IPS-20b (cell line): ENCODE measurements at regions not wholly inside any gene's neighbourhood (a gene's known extent, or its start where the extent isn't known, plus 50 kb on each side); places are given as distances from the start of the nearest gene placed in this dataset.

Source experiments
- H3K27ac ChIP-seq: one replicate; pipeline ENCODE4 v1.5.1; 2013; ENCODE audit warnings: low read length
- H3K27me3 ChIP-seq: 2 replicates; pipeline ENCODE4 v1.6.1; 2013; ENCODE audit warnings: mild to moderate bottlenecking, low read length, inconsistent platforms; ENCODE audit not compliant: insufficient read depth
- H3K36me3 ChIP-seq: 2 replicates; pipeline ENCODE4 v1.6.1; 2013; ENCODE audit warnings: low read depth, mild to moderate bottlenecking, inconsistent platforms, low read length, moderate library complexity; ENCODE audit not compliant: insufficient read depth
- H3K4me1 ChIP-seq: 2 replicates; pipeline ENCODE4 v1.6.1; 2013; ENCODE audit warnings: mild to moderate bottlenecking, control low read depth, inconsistent platforms, low read length, moderate library complexity; ENCODE audit not compliant: insufficient read depth
- H3K4me3 ChIP-seq: 2 replicates; pipeline ENCODE4 v1.5.1; 2013; ENCODE audit warnings: mild to moderate bottlenecking, low read length, inconsistent platforms
- H3K9ac ChIP-seq: 2 replicates; pipeline ENCODE4 v1.6.1; 2013; ENCODE audit warnings: low read depth, mild to moderate bottlenecking, inconsistent platforms, low read length, moderate library complexity
- H3K9me3 ChIP-seq: 2 replicates; pipeline ENCODE4 v1.6.1; 2013; ENCODE audit warnings: mild to moderate bottlenecking, low read depth, low read length, inconsistent platforms; ENCODE audit not compliant: insufficient read depth

DNA sequence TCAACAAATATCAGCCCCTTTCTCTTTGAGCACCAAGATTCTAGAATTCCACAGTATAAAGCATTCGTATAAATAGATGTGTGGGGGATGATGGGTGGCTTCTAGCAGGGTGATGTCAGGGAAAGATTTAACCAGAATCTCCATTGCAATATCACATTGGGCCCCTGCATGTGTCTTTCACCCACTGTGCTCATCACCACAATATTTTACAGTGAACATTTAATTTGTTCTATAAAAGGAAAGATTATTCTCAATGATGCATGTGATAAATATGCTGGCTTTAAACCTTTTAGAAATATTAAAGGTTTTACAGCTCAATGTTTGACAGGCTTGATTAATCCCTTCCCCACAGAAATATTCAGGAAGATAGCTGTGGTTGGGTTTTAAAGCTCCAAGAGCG lies 457.8 kb upstream of the DAB1 start:
- H3K9me3 ChIP-seq, result no peaks in the 10 kb centered on the region
- no peak overlapping the region for H3K4me3 ChIP-seq
- no peak overlapping the region for H3K27ac ChIP-seq

DNA sequence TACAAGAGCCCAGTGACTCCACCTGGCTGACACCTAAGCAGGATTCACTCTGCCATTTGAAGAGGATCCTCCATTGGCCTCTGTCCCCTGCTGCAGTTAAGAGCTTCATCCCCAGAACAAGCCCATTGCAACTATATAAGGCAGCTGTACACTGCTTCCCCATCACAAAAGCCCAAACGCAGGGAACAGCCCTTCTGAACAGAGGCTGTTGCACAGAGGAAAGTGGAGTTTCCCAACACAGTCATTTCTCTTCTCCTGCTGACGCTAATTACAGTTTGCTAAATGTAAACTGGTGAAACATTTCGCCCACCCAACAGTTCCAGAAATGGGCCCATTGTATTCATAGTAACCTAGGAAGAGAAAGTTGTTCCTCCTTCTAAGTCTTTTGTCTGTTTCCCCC lies 455.8 kb upstream of the DAB1 start:
- H3K36me3 ChIP-seq, result no peaks in the 10 kb centered on the region
- no peak overlapping the region for H3K9ac ChIP-seq
- no peak overlapping the region for H3K27ac ChIP-seq
- H3K27me3 ChIP-seq, result no peaks in the 10 kb centered on the region
- H3K4me1 ChIP-seq, result no peaks in the 10 kb centered on the region; the same call in 1 of the 2 replicates
- H3K9me3 ChIP-seq, result no peaks in the 10 kb centered on the region
- H3K4me3 ChIP-seq, result no peak overlapping the region

More for the DNA sequence above, 457.8 kb upstream of the DAB1 start:
- Histone ChIP-seq H3K27me3 (no peaks in the 10 kb centered on the region), H3K36me3 (no peaks in the 10 kb centered on the region), H3K4me1 (no peaks in the 10 kb centered on the region; the same call in 1 of the 2 replicates), H3K9ac (no peak overlapping the region)

DNA sequence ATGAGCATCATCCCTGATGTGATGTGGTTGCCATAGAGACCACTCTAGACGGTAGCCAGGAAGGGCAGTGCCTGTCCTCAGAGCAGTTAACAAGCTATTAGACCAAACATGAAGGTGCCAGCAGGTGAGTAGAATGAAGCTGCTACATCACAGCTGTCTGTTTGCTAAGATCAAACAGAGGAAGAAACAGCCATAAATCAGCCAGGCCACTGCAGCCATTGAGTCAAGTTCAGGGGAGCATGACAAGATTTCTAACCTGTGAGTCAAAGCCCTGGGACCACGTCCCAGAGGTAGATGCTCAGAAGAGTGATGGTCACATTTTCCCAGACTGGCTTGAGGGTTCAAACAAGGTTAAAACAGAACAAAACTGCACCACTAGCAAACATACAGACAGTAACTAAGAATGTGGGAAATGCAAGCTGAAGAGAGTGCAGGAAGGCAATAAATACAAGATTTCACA lies 450.6 kb upstream of the DAB1 start:
- Histone ChIP-seq H3K27me3 (no peaks in the 10 kb centered on the region), H3K9ac (no peak overlapping the region), H3K4me3 (no peak overlapping the region), H3K9me3 (no peaks in the 10 kb centered on the region), H3K36me3 (no peaks in the 10 kb centered on the region), H3K4me1 (no peaks in the 10 kb centered on the region), H3K27ac (no peak overlapping the region)

DNA sequence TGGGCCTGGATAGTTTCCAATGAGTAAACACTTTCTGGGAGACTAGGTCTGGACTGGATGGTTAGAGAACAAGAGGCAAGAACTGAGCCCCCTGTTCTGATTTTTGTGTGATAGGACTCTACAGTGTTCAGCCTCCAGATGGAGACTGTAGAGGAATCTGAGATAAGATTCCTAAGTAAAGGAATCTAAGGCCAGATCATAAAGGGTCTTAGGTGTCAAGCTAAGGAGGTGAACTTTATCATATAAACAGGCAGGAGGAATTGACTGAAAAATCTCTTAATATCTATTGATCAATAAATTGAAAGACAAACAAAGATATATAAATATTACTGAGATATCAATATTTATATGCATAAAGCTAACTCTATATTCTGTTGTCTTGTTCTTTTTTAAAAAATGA lies 449.1 kb upstream of the DAB1 start:
- H3K9ac ChIP-seq, result no peak overlapping the region
- H3K27ac ChIP-seq, result no peak overlapping the region
- H3K9me3 ChIP-seq, result no peaks in the 10 kb centered on the region
- no peaks in the 10 kb centered on the region for H3K27me3 ChIP-seq
- H3K4me3 ChIP-seq, result no peak overlapping the region
- H3K4me1 ChIP-seq, result no peaks in the 10 kb centered on the region
- H3K36me3 ChIP-seq, result no peaks in the 10 kb centered on the region

DNA sequence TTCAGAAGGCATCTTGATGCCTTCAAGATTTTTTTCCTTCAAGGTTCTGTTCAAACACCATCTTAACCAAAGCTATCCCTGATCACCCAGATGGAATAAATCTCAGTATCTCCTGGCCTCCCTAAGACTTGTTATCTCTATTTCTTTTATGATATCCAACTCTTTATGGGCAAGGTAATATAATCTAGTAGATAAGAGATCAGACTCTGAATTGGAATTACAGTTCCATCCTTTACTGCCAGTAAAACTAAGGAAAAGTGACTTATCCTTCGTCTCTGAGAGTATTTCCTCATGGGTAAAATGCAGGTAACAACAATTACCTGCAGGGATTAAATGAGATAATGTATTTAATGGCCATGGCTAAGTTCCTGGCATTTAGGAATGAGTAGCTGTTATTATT lies 445.0 kb upstream of the DAB1 start:
- Histone ChIP-seq H3K9me3 (no peaks in the 10 kb centered on the region), H3K4me3 (no peak overlapping the region), H3K27me3 (no peaks in the 10 kb centered on the region), H3K4me1 (no peaks in the 10 kb centered on the region), H3K36me3 (no peaks in the 10 kb centered on the region), H3K27ac (no peak overlapping the region), H3K9ac (no peak overlapping the region)

DNA sequence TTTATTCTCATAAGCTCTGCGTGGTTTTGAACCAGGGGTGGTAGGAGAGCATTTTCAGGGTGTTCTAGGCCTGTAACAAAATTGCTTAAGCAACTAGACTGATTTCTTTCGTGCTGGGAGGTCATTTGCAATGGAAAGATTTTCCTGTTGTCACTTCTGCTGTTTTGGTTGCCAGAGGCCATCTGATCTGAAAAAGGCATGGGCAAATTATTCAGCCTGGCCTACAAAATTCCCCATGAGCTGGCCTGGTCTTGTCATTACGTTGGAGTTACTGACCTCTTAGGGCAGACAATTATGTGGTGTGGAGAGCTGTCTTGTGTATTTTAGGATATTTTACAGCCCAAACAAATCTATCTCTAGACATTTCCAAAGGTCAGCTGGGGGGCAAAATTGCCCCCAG lies 444.4 kb upstream of the DAB1 start:
- Histone ChIP-seq H3K27ac (no peak overlapping the region), H3K36me3 (no peaks in the 10 kb centered on the region), H3K4me1 (no peaks in the 10 kb centered on the region), H3K9ac (no peak overlapping the region), H3K4me3 (no peak overlapping the region), H3K9me3 (no peaks in the 10 kb centered on the region), H3K27me3 (no peaks in the 10 kb centered on the region)

DNA sequence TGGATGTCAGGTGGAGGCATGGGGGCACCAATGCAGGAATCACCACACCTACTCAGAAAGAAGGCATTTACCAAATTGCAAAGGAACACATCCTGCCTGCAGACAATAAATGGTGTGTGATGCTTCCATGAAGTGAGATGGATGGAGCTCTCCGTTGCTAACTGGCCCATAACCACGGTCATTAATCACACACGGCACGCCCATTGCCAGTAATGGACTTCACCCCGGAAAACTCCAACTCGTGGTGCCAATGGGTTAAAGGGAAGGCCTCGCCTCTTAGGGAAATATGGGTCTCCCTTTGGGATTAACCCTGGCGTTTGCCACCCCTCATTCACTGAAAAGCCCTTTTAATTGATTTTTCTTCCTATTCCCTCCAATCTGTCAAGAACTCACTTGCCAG lies 443.1 kb upstream of the DAB1 start:
- Histone ChIP-seq H3K4me1 (no peaks in the 10 kb centered on the region), H3K9me3 (no peaks in the 10 kb centered on the region), H3K27ac (no peak overlapping the region), H3K36me3 (no peaks in the 10 kb centered on the region), H3K27me3 (no peaks in the 10 kb centered on the region), H3K9ac (no peak overlapping the region), H3K4me3 (no peak overlapping the region)

DNA sequence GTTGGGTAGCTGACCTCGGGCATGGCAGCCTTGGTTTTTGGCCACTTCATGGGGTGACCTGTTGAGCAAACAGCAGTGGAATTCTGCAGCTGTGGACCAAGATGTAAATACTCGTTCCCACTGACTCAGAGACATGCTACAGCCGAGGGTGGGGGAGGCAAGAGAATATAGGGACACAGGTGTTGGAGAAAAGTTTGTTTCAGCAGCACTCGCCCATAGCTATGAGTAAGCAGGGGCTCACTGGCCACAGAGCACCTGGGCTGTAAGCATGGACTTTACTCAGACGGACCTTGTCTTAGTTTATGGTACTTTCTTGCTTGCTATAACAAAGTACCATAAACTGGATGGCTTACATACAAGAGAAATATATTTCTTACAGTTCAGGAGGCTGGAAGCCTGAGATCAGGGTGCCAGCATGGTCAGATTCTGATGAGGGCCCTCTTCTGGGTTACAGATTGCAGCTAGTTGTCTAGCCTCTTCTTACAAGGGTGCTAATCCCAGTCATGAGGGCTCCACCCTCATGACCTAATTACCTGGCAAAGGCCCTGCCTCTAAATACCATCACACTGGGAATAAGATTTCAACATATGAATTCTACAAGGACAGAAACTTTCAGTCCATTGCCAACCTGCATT lies 437.2 kb upstream of the DAB1 start:
- Histone ChIP-seq H3K4me1 (peaks cover 11% of the 10 kb centered on the region; the same call in 1 of the 2 replicates), H3K36me3 (no peaks in the 10 kb centered on the region), H3K9ac (no peak overlapping the region), H3K27me3 (no peaks in the 10 kb centered on the region), H3K9me3 (no peaks in the 10 kb centered on the region), H3K27ac (no peak overlapping the region), H3K4me3 (no peak overlapping the region)

DNA sequence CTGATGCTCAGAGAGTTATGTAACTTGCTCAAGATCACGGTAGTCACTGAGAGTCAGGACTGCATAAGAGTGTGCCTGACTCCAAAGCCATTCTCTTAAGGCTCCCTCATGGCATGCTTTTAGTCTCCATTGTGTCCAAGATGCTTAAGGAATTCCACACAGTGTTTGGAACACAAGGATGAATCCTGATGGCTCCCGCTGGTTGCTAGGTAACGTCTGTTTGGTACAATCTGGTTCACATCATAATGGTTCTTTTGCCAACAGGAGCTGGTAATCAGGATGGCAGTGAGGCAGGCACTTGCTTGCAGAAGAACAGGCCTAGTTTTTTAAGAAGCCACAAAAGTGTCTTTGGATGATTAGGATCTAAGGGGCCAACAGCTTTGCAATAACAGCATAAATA lies 436.5 kb upstream of the DAB1 start:
- no peak overlapping the region for H3K4me3 ChIP-seq
- H3K4me1 ChIP-seq, result peaks cover 11% of the 10 kb centered on the region; the same call in 1 of the 2 replicates
- H3K9ac ChIP-seq, result no peak overlapping the region
- no peaks in the 10 kb centered on the region for H3K36me3 ChIP-seq
- no peaks in the 10 kb centered on the region for H3K27me3 ChIP-seq
- no peaks in the 10 kb centered on the region for H3K9me3 ChIP-seq
- no peak overlapping the region for H3K27ac ChIP-seq

DNA sequence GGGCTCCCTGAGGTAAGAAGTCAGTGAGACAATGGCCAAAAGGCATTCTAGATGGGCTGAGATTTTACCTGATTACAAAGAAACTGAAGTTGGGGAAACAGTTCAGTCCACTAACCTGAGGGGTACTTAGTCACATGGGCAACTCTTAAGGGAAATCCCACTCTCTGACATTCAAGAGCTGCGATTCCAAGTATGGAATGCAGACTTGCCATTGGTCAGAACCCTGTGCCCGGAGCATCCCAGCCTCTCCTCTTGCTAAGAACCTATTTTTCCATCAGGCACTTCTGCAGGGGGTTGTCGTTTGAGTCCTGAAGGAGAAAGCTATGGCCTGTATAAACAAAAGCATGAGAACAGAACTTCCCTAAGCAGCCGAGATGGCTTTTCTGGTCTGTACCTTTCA lies 434.9 kb upstream of the DAB1 start:
- H3K27me3 ChIP-seq, result no peaks in the 10 kb centered on the region
- no peaks in the 10 kb centered on the region for H3K9me3 ChIP-seq
- no peak overlapping the region for H3K4me3 ChIP-seq
- no peak overlapping the region for H3K9ac ChIP-seq
- no peak overlapping the region for H3K27ac ChIP-seq
- peaks cover 11% of the 10 kb centered on the region; the same call in 1 of the 2 replicates for H3K4me1 ChIP-seq
- H3K36me3 ChIP-seq, result no peaks in the 10 kb centered on the region

DNA sequence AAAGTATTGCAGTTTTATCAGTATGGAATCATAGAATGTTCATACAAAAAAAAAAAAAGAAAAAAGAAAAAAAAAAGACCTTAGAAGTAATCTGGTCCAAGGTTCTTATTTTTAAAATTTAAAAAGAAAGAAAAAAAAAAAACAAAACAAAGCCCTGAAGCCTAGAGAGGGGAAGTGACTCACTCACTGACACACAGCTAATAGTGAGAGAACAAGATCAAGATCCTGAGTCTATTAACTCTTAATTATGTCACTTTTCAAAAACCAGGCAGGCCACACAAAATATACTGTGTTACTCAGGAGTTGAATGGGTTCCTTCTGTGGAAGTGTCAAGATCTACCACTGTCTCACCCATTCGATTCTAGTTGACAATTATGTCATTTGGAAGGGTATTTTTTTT lies 433.9 kb upstream of the DAB1 start:
- Histone ChIP-seq H3K27ac (no peak overlapping the region), H3K4me3 (no peak overlapping the region), H3K9me3 (no peaks in the 10 kb centered on the region), H3K4me1 (peaks cover 11% of the 10 kb centered on the region; the same call in 1 of the 2 replicates), H3K9ac (no peak overlapping the region), H3K27me3 (no peaks in the 10 kb centered on the region), H3K36me3 (no peaks in the 10 kb centered on the region)

DNA sequence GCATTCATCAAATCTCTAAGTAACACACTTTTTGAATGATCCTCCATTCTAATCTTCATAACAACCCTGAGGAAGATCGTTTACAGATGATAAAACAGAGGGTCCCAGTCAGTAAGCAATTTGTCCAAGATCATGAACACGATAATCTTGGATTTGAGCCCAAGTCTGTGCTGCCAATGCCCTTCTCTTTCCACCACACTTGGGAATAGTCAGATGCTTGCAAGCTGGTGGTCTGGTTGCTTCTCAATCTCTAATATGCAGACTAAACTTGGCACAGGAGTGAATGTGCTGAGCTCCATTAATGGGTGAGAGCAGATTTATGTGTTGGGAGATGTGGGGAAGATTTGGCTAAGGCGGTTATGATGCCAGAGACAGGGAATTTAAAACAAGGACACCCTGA lies 430.6 kb upstream of the DAB1 start:
- H3K27me3 ChIP-seq, result no peaks in the 10 kb centered on the region
- H3K36me3 ChIP-seq, result no peaks in the 10 kb centered on the region
- no peaks in the 10 kb centered on the region for H3K9me3 ChIP-seq
- peaks cover 11% of the 10 kb centered on the region; the same call in 1 of the 2 replicates for H3K4me1 ChIP-seq
- H3K27ac ChIP-seq, result no peak overlapping the region
- no peak overlapping the region for H3K4me3 ChIP-seq
- no peak overlapping the region for H3K9ac ChIP-seq
